Retinal pigment epithelial cell (primary cell): ENCODE measurements at regions not wholly inside any gene's neighbourhood (a gene's known extent, or its start where the extent isn't known, plus 50 kb on each side); places are given as distances from the start of the nearest gene placed in this dataset.

Experiments used
- DNase-seq: peaks from one replicate; pipeline ENCODE4 v3.0.0-alpha.2; 2010; ENCODE audit warnings: low read depth
- H3K4me3 ChIP-seq: 2 replicates; pipeline ENCODE4 v1.5.1; 2011; ENCODE audit warnings: mild to moderate bottlenecking, low read length, control low read depth, moderate library complexity
- CTCF ChIP-seq: conservative IDR thresholded peaks from 2 replicates; pipeline ENCODE4 v1.5.1; 2011; ENCODE audit warnings: low read depth, low read length, control low read depth, inconsistent platforms

GRCh38 chr7:106543221-106543757, 117.7 kb downstream of the CCDC71L start:
- no peak for DNase-seq
- no peak for TF ChIP-seq CTCF
- no peak overlapping the region for H3K4me3 ChIP-seq

GRCh38 chr7:106542550-106543220, 118.3 kb downstream of the CCDC71L start:
- peak; percentile 70 for DNase-seq
- no peak overlapping the region for H3K4me3 ChIP-seq
- TF ChIP-seq CTCF, result peak; percentile 75

GRCh38 chr7:106538638-106539037, 122.3 kb downstream of the CCDC71L start:
- no peak for TF ChIP-seq CTCF
- no peak for DNase-seq
- H3K4me3 ChIP-seq, result no peak overlapping the region

- DNase-seq, result no peak
- no peak overlapping the region for H3K4me3 ChIP-seq
- no peak for TF ChIP-seq CTCF
Observed at GRCh38 chr7:106537119-106537518, 123.8 kb downstream of the CCDC71L start.

- no peak overlapping the region for H3K4me3 ChIP-seq
- no peak for DNase-seq
- TF ChIP-seq CTCF, result no peak
Observed at GRCh38 chr7:106536079-106536478, 124.9 kb downstream of the CCDC71L start.

GRCh38 chr7:106535234-106535932, 125.6 kb downstream of the CCDC71L start:
- no peak for TF ChIP-seq CTCF
- H3K4me3 ChIP-seq, result no peak overlapping the region
- DNase-seq, result no peak
